ENCODE measurements at regions not wholly inside any gene's neighbourhood (a gene's known extent, or its start where the extent isn't known, plus 50 kb on each side); places are given as distances from the start of the nearest gene placed in this dataset.

DNA sequence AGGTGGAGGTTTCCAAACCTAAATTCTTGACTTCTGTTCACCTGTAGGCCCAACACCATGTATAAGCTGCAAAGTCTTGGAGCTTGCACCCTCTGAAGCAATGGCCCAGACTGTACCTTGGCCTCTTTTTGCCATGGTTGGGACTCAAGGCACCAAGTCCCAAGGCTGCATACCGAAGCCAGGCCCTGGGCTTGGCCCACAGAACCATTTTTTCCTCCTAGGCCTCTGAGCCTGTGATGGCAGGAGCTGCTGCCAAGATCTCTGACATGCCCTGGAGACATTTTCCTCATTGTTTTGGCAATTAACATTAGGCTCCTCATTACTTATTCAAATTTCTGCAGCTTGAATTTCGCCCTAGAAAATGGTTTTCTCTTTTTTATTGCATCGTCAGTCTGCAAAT, 297.9 kb downstream of the OXSM start:
- no peak overlapping the region for H3K4me3 ChIP-seq (ENCODE audit: insufficient read depth, low read depth, low read length)
- no peaks in the 10 kb centered on the region for H3K36me3 ChIP-seq (ENCODE audit: insufficient read depth, low read length)
- no peaks in the 10 kb centered on the region for H3K4me1 ChIP-seq (ENCODE audit: insufficient read depth, low read length)
- H3K27me3 Mint-ChIP-seq (ENCODE audit: low read depth, unreplicated experiment), result no peaks in the 10 kb centered on the region
- H3K4me3 Mint-ChIP-seq (ENCODE audit: unreplicated experiment), result no peak overlapping the region
- no peak overlapping the region for H2AFZ ChIP-seq (ENCODE audit: low read depth, low read length)
- H3K4me2 ChIP-seq (ENCODE audit: low read length), result no peak overlapping the region
- no peaks in the 10 kb centered on the region for H3K27me3 ChIP-seq (ENCODE audit: insufficient read depth, low read length)
- peaks cover 17% of the 10 kb centered on the region for H3K9me3 Mint-ChIP-seq (ENCODE audit: unreplicated experiment)
- DNase-seq (ENCODE audit: low read depth) (no peak), FAIRE-seq (no peak)
- no peak overlapping the region for H3K9ac ChIP-seq (ENCODE audit: low read length)
- H3K36me3 Mint-ChIP-seq (ENCODE audit: low read depth, unreplicated experiment), result peaks cover 2% of the 10 kb centered on the region
- TF ChIP-seq EZH2 (IDR thresholded peaks at IDR 0.05; ENCODE audit: insufficient read depth, low read length), result no peak
- TF ChIP-seq, protein P1, sequence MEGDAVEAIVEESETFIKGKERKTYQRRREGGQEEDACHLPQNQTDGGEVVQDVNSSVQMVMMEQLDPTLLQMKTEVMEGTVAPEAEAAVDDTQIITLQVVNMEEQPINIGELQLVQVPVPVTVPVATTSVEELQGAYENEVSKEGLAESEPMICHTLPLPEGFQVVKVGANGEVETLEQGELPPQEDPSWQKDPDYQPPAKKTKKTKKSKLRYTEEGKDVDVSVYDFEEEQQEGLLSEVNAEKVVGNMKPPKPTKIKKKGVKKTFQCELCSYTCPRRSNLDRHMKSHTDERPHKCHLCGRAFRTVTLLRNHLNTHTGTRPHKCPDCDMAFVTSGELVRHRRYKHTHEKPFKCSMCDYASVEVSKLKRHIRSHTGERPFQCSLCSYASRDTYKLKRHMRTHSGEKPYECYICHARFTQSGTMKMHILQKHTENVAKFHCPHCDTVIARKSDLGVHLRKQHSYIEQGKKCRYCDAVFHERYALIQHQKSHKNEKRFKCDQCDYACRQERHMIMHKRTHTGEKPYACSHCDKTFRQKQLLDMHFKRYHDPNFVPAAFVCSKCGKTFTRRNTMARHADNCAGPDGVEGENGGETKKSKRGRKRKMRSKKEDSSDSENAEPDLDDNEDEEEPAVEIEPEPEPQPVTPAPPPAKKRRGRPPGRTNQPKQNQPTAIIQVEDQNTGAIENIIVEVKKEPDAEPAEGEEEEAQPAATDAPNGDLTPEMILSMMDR (IDR thresholded peaks at IDR 0.05; ENCODE audit: insufficient read depth, low read depth, low read length), result no peak
- no peaks in the 10 kb centered on the region for H4K20me1 ChIP-seq (ENCODE audit: insufficient read depth, low read length)
- no peak overlapping the region for H3K27ac Mint-ChIP-seq (ENCODE audit: unreplicated experiment)
- H3K79me2 ChIP-seq (ENCODE audit: insufficient read depth, low read length), result no peaks in the 10 kb centered on the region
- H3K4me1 Mint-ChIP-seq (ENCODE audit: low read depth, unreplicated experiment), result no peaks in the 10 kb centered on the region
- no peak overlapping the region for H3K27ac ChIP-seq (ENCODE audit: low read depth, low read length)
- peaks cover 4% of the 10 kb centered on the region for H3K9me3 ChIP-seq (ENCODE audit: insufficient read depth, low read depth, low read length)

DNA sequence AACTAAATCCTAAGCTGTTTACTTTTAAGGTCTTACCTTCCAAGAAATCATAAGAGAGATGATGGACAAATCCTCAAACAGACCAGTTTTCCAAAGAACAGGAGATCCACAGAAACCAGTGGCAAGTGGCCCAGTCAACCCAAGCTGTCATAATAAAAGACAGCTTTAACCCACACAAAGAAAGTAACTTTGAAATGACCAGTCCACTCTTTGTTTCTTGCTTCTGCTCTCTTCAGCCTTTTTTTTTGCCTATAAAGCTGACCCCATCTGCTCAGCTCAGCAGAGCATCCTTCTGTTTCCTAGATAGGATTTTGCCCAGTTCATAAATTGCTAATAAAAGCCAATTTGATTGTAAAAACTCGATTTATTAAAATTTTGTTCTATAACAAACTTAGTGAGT, 299.4 kb downstream of the OXSM start:
- H3K9me3 Mint-ChIP-seq (ENCODE audit: unreplicated experiment), result peaks cover 21% of the 10 kb centered on the region
- Histone ChIP-seq H3K4me1 (ENCODE audit: insufficient read depth, low read length) (no peaks in the 10 kb centered on the region), H3K27ac (ENCODE audit: low read depth, low read length) (no peak overlapping the region), H3K9me3 (ENCODE audit: insufficient read depth, low read depth, low read length) (peaks cover 4% of the 10 kb centered on the region), H3K4me3 (ENCODE audit: insufficient read depth, low read depth, low read length) (no peak overlapping the region), H3K27me3 (ENCODE audit: insufficient read depth, low read length) (no peaks in the 10 kb centered on the region), H4K20me1 (ENCODE audit: insufficient read depth, low read length) (no peaks in the 10 kb centered on the region), H3K36me3 (ENCODE audit: insufficient read depth, low read length) (no peaks in the 10 kb centered on the region), H3K79me2 (ENCODE audit: insufficient read depth, low read length) (no peaks in the 10 kb centered on the region), H3K4me2 (ENCODE audit: low read length) (no peak overlapping the region), H3K9ac (ENCODE audit: low read length) (no peak overlapping the region), H2AFZ (ENCODE audit: low read depth, low read length) (no peak overlapping the region)
- DNase-seq (ENCODE audit: low read depth), result no peak
- no peak for FAIRE-seq
- no peak overlapping the region for H3K27ac Mint-ChIP-seq (ENCODE audit: unreplicated experiment)
- TF ChIP-seq EZH2 (IDR thresholded peaks at IDR 0.05; ENCODE audit: insufficient read depth, low read length), result no peak
- TF ChIP-seq, protein P1 (IDR thresholded peaks at IDR 0.05; ENCODE audit: insufficient read depth, low read depth, low read length), result no peak
- H3K4me1 Mint-ChIP-seq (ENCODE audit: low read depth, unreplicated experiment), result no peaks in the 10 kb centered on the region
- H3K27me3 Mint-ChIP-seq (ENCODE audit: low read depth, unreplicated experiment), result no peaks in the 10 kb centered on the region
- no peak overlapping the region for H3K4me3 Mint-ChIP-seq (ENCODE audit: unreplicated experiment)
- peaks cover 2% of the 10 kb centered on the region for H3K36me3 Mint-ChIP-seq (ENCODE audit: low read depth, unreplicated experiment)

DNA sequence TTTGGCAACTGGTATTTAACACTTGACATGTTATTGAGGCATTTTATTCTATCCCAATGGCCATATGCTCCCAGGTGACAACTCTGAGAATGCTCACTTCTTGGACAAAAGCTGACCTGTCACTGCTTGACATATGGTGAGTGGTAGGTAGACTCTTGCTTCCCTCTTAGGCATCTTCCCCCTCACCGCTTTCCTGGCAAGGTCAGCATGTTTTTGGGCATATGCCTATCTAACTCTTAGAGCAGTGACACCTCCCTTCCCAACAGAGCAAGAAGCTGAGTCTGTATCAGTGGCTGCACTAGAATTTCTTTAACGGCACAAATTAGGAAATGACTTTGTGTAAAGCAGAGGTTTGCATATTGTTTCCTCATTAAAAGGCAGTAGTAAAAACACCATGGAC, 300.7 kb downstream of the OXSM start:
- Mint-ChIP-seq H3K4me3 (ENCODE audit: unreplicated experiment) (no peak overlapping the region), H3K27ac (ENCODE audit: unreplicated experiment) (no peak overlapping the region), H3K9me3 (ENCODE audit: unreplicated experiment) (peaks cover 23% of the 10 kb centered on the region), H3K27me3 (ENCODE audit: low read depth, unreplicated experiment) (no peaks in the 10 kb centered on the region), H3K36me3 (ENCODE audit: low read depth, unreplicated experiment) (peaks cover 3% of the 10 kb centered on the region), H3K4me1 (ENCODE audit: low read depth, unreplicated experiment) (no peaks in the 10 kb centered on the region)
- Histone ChIP-seq H3K9me3 (ENCODE audit: insufficient read depth, low read depth, low read length) (peaks cover 4% of the 10 kb centered on the region), H3K27me3 (ENCODE audit: insufficient read depth, low read length) (no peaks in the 10 kb centered on the region), H3K36me3 (ENCODE audit: insufficient read depth, low read length) (no peaks in the 10 kb centered on the region), H2AFZ (ENCODE audit: low read depth, low read length) (no peak overlapping the region), H3K27ac (ENCODE audit: low read depth, low read length) (no peak overlapping the region), H3K4me2 (ENCODE audit: low read length) (no peak overlapping the region), H3K4me1 (ENCODE audit: insufficient read depth, low read length) (no peaks in the 10 kb centered on the region), H3K4me3 (ENCODE audit: insufficient read depth, low read depth, low read length) (no peak overlapping the region), H4K20me1 (ENCODE audit: insufficient read depth, low read length) (no peaks in the 10 kb centered on the region), H3K79me2 (ENCODE audit: insufficient read depth, low read length) (no peaks in the 10 kb centered on the region), H3K9ac (ENCODE audit: low read length) (no peak overlapping the region)
- TF ChIP-seq EZH2 (IDR thresholded peaks at IDR 0.05; ENCODE audit: insufficient read depth, low read length), result no peak
- TF ChIP-seq, protein P1 (IDR thresholded peaks at IDR 0.05; ENCODE audit: insufficient read depth, low read depth, low read length), result no peak
- DNase-seq (ENCODE audit: low read depth) (no peak), FAIRE-seq (no peak)

Data from astrocyte (in vitro differentiated cells and primary cell).